H9 (cell line): ENCODE measurements at regions not wholly inside any gene's neighbourhood (a gene's known extent, or its start where the extent isn't known, plus 50 kb on each side); places are given as distances from the start of the nearest gene placed in this dataset.

Experiments
- DNase-seq: peaks from one replicate; pipeline ENCODE4 v3.0.0-alpha.2; 2017
- H2AFZ ChIP-seq: one replicate; pipeline ENCODE4 v1.6.1; 2013; ENCODE audit warnings: mild to moderate bottlenecking, low read length, control low read depth, moderate library complexity
- H2AK5ac ChIP-seq: 2 replicates; pipeline ENCODE4 v1.6.1; 2013; ENCODE audit warnings: low read length, control low read depth, mixed read lengths; ENCODE audit not compliant: insufficient read length
- H2BK120ac ChIP-seq: one replicate; pipeline ENCODE4 v1.6.1; 2013; ENCODE audit warnings: low read depth, mild to moderate bottlenecking, low read length, control low read depth, inconsistent platforms; ENCODE audit not compliant: poor library complexity, severe bottlenecking
- H2BK12ac ChIP-seq: 2 replicates; pipeline ENCODE4 v1.6.1; 2013; ENCODE audit warnings: low read length, control low read depth, mixed read lengths, low read depth; ENCODE audit not compliant: insufficient read length
- H2BK15ac ChIP-seq: 2 replicates; pipeline ENCODE4 v1.6.1; 2013; ENCODE audit warnings: low read depth, low read length, control low read depth
- H2BK20ac ChIP-seq: one replicate; pipeline ENCODE4 v1.6.1; 2013; ENCODE audit warnings: low read depth, mild to moderate bottlenecking, low read length, control low read depth, inconsistent platforms; ENCODE audit not compliant: poor library complexity, severe bottlenecking
- H2BK5ac ChIP-seq: 2 replicates; pipeline ENCODE4 v1.6.1; 2013; ENCODE audit warnings: low read length, control low read depth, mixed read lengths; ENCODE audit not compliant: insufficient read length
- H3K14ac ChIP-seq: 2 replicates; pipeline ENCODE4 v1.6.1; 2013; ENCODE audit warnings: low read length, control low read depth; ENCODE audit not compliant: insufficient read depth
- H3K18ac ChIP-seq: 2 replicates; pipeline ENCODE4 v1.6.1; 2013; ENCODE audit warnings: low read depth, mild to moderate bottlenecking, mixed read lengths, low read length, control low read depth; ENCODE audit not compliant: insufficient read length
- H3K23ac ChIP-seq: 2 replicates; pipeline ENCODE4 v1.6.1; 2013; ENCODE audit warnings: low read length, control low read depth, mixed read lengths, low read depth; ENCODE audit not compliant: insufficient read length
- H3K23me2 ChIP-seq: 2 replicates; pipeline ENCODE4 v1.6.1; 2013; ENCODE audit warnings: low read depth, mild to moderate bottlenecking, mixed read lengths, low read length, control low read depth; ENCODE audit not compliant: insufficient read length, poor library complexity, severe bottlenecking
- H3K27ac ChIP-seq: 2 replicates; pipeline ENCODE4 v1.5.1; 2013; ENCODE audit warnings: low read length, control low read depth, mixed read lengths, low read depth; ENCODE audit not compliant: insufficient read length
- H3K27me3 ChIP-seq: 2 replicates; pipeline ENCODE4 v1.6.1; 2013; ENCODE audit warnings: low read length, control low read depth, inconsistent platforms; ENCODE audit not compliant: insufficient read depth
- H3K4ac ChIP-seq: 2 replicates; pipeline ENCODE4 v1.6.1; 2013; ENCODE audit warnings: low read depth, mild to moderate bottlenecking, control low read depth, inconsistent platforms, low read length, moderate library complexity
- H3K4me1 ChIP-seq: 2 replicates; pipeline ENCODE4 v1.6.1; 2013; ENCODE audit warnings: low read length, control low read depth, inconsistent platforms; ENCODE audit not compliant: insufficient read depth
- H3K4me2 ChIP-seq: 2 replicates; pipeline ENCODE4 v1.6.1; 2013; ENCODE audit warnings: low read length, control low read depth, mixed read lengths; ENCODE audit not compliant: insufficient read length, insufficient read depth
- H3K56ac ChIP-seq: 2 replicates; pipeline ENCODE4 v1.6.1; 2013; ENCODE audit warnings: low read depth, mild to moderate bottlenecking, mixed read lengths, low read length, control low read depth; ENCODE audit not compliant: insufficient read length
- H3K79me1 ChIP-seq: 2 replicates; pipeline ENCODE4 v1.6.1; 2013; ENCODE audit warnings: low read depth, mild to moderate bottlenecking, moderate library complexity, low read length, control low read depth, inconsistent platforms; ENCODE audit not compliant: insufficient read depth, poor library complexity, severe bottlenecking
- H3K79me2 ChIP-seq: 2 replicates; pipeline ENCODE4 v1.6.1; 2013; ENCODE audit warnings: low read length, control low read depth, inconsistent platforms; ENCODE audit not compliant: insufficient read depth
- H3K9ac ChIP-seq: 2 replicates; pipeline ENCODE4 v1.6.1; 2013; ENCODE audit warnings: low read length, control low read depth, mixed read lengths; ENCODE audit not compliant: insufficient read length; ENCODE audit errors: extremely low read depth
- H3K9me3 ChIP-seq: one replicate; pipeline ENCODE4 v1.6.1; 2013; ENCODE audit warnings: low read depth, low read length, inconsistent platforms; ENCODE audit not compliant: control insufficient read depth
- H3T11ph ChIP-seq: one replicate; pipeline ENCODE4 v1.6.1; 2013; ENCODE audit warnings: mild to moderate bottlenecking, low read length, control low read depth, inconsistent platforms
- H4K20me1 ChIP-seq: one replicate; pipeline ENCODE4 v1.6.1; 2013; ENCODE audit not compliant: control insufficient read depth, insufficient read length, insufficient read depth
- H4K5ac ChIP-seq: 2 replicates; pipeline ENCODE4 v1.6.1; 2013; ENCODE audit warnings: low read depth, mild to moderate bottlenecking, mixed read lengths, low read length, control low read depth; ENCODE audit not compliant: insufficient read length
- H4K8ac ChIP-seq: replicated peaks from 2 replicates; pipeline ENCODE4 v1.6.1; 2013; ENCODE audit warnings: low read length, control low read depth, mixed read lengths, low read depth; ENCODE audit not compliant: insufficient read length
- H4K91ac ChIP-seq: 2 replicates; pipeline ENCODE4 v1.6.1; 2013; ENCODE audit warnings: low read depth, mild to moderate bottlenecking, moderate library complexity, mixed read lengths, low read length, control low read depth; ENCODE audit not compliant: insufficient read length
- H3K27ac Mint-ChIP-seq, 3 experiments: 2 replicates in 2 of 3; 3 replicates in 1 of 3; pipeline ENCODE4 v1.8.0; 2020 to 2021; ENCODE audit warnings: mixed read lengths in 3 of 3, mild to moderate bottlenecking in 1 of 3, moderate library complexity in 1 of 3
- H3K27me3 Mint-ChIP-seq: 2 replicates; pipeline ENCODE4 v1.8.0; 2021; ENCODE audit warnings: low read depth, mild to moderate bottlenecking, moderate library complexity, mixed read lengths
- H3K36me3 Mint-ChIP-seq, 3 experiments: 2 replicates in 2 of 3; 3 replicates in 1 of 3; pipeline ENCODE4 v1.8.0; 2020 to 2021; ENCODE audit warnings: low read depth in 3 of 3, mixed read lengths in 3 of 3; ENCODE audit not compliant: insufficient read depth in 1 of 3
- H3K4me1 Mint-ChIP-seq, 2 experiments: 2 replicates each; pipeline ENCODE4 v1.8.0; 2020; ENCODE audit warnings: mixed read lengths in 2 of 2
- H3K4me3 Mint-ChIP-seq, 2 experiments: 2 replicates in 1 of 2; 3 replicates in 1 of 2; pipeline ENCODE4 v1.8.0; 2020 to 2021; ENCODE audit warnings: mild to moderate bottlenecking in 2 of 2, mixed read lengths in 2 of 2, moderate library complexity in 1 of 2
- H3K9me3 Mint-ChIP-seq, 2 experiments: 2 replicates in 1 of 2; 3 replicates in 1 of 2; pipeline ENCODE4 v1.8.0; 2020; ENCODE audit warnings: mild to moderate bottlenecking in 2 of 2, mixed read lengths in 2 of 2, moderate library complexity in 1 of 2
- WGBS: extraction: QIAGEN DNeasy Blood & Tissue Kit; methylation state at CpG from one replicate; pipeline ENCODE4 v1.1.7; 2013; ENCODE audit warnings: missing lambda C conversion rate, low lambda C conversion rate, mixed read lengths; ENCODE audit not compliant: insufficient read length; ENCODE audit errors: extremely low coverage; 5-methylcytosine and 5-hydroxymethylcytosine counted together
- TF ChIP-seq, protein P1 (sequence below): fragments of 200-600 bp; sonication (generic); conservative IDR thresholded peaks from 3 replicates; pipeline ENCODE4 v1.8.0; 2021; ENCODE audit warnings: antibody characterized with exemption, mild to moderate bottlenecking

DNA sequence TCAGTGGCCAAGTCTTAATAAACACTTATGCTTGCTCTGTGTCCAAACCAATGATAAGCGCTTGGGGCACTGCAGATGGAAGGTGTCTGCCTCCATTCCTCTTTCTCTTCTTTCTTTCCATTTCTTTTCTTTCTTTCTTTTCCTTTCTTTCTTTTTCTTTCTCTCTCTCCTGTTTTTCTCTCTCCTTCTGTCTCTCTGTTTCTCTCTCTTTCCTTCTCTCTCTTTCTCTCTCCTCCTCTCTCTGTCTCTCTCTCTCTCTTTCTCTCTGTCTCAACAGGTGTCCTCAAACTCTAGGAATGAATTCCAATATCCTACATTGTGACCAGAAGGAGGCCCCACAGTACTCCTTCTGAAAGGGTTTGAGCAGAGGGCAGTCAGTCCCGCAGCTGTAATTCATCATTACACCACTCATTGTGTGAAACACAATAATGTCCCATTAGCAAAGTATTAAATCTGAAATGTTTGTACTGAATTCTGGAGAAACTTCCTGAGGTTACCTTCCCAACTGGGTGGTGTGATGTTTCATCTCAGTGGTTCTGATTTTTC, 66.5 kb upstream of the PAGE1 start:
- Histone ChIP-seq H3K23me2 (no peaks in the 10 kb centered on the region), H3K18ac (no peak overlapping the region), H3K56ac (no peak overlapping the region), H3K79me1 (no peaks in the 10 kb centered on the region), H4K91ac (no peak overlapping the region), H3K9ac (no peak overlapping the region), H2BK12ac (no peak overlapping the region), H3K4me1 (no peaks in the 10 kb centered on the region), H3K79me2 (no peaks in the 10 kb centered on the region), H3K9me3 (peaks cover 33% of the 10 kb centered on the region), H3K27ac (no peak overlapping the region), H4K20me1 (no peaks in the 10 kb centered on the region), H3T11ph (no peak overlapping the region), H2AK5ac (no peak overlapping the region), H3K14ac (no peak overlapping the region), H3K23ac (no peak overlapping the region), H2BK15ac (no peak overlapping the region), H4K8ac (no peak overlapping the region), H2BK20ac (no peak overlapping the region), H3K4me2 (no peak overlapping the region), H3K27me3 (no peaks in the 10 kb centered on the region; the same call in 1 of the 2 replicates), H3K4ac (no peak overlapping the region), H2BK120ac (no peak overlapping the region), H4K5ac (no peak overlapping the region), H2BK5ac (no peak overlapping the region), H2AFZ (no peak overlapping the region)
- Mint-ChIP-seq H3K4me3 (no peak overlapping the region), H3K4me1 (peaks cover 0 to 8% of the 10 kb centered on the region in 2 experiments; a peak in 2 of 4 replicates), H3K27me3 (peaks cover 5% of the 10 kb centered on the region; the same call in 1 of the 2 replicates), H3K27ac (no peak overlapping the region; a peak in 1 of 7 replicates), H3K36me3 (peaks cover 0 to 2% (median 0%) of the 10 kb centered on the region in 3 experiments; a peak in 2 of 7 replicates), H3K9me3 (peaks cover 71 to 73% of the 10 kb centered on the region in 2 experiments)
- WGBS: no CpG with 5 or more reads among the region's 2 CpGs
- TF ChIP-seq, protein P1, sequence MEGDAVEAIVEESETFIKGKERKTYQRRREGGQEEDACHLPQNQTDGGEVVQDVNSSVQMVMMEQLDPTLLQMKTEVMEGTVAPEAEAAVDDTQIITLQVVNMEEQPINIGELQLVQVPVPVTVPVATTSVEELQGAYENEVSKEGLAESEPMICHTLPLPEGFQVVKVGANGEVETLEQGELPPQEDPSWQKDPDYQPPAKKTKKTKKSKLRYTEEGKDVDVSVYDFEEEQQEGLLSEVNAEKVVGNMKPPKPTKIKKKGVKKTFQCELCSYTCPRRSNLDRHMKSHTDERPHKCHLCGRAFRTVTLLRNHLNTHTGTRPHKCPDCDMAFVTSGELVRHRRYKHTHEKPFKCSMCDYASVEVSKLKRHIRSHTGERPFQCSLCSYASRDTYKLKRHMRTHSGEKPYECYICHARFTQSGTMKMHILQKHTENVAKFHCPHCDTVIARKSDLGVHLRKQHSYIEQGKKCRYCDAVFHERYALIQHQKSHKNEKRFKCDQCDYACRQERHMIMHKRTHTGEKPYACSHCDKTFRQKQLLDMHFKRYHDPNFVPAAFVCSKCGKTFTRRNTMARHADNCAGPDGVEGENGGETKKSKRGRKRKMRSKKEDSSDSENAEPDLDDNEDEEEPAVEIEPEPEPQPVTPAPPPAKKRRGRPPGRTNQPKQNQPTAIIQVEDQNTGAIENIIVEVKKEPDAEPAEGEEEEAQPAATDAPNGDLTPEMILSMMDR: 0 out of 3 replicates have a peak, but pooled peaks have one; percentile 22
- DNase-seq: no peak
